ENCODE measurements at regions not wholly inside any gene's neighbourhood (a gene's known extent, or its start where the extent isn't known, plus 50 kb on each side); places are given as distances from the start of the nearest gene placed in this dataset.

- no peak for DNase-seq (ENCODE audit: low read depth, low spot score)
These were observed 1194.6 kb downstream of the ADGRL3 start for GRCh38 chr4:62394766-62395165.

GRCh38 chr4:62387808-62388207 lies 1187.7 kb downstream of the ADGRL3 start:
- no peak for DNase-seq (ENCODE audit: low read depth, low spot score)

- no peak for DNase-seq (ENCODE audit: low read depth, low spot score)
These were observed 1177.6 kb downstream of the ADGRL3 start for GRCh38 chr4:62377700-62378099.

- no peak for DNase-seq (ENCODE audit: low read depth, low spot score)
These were observed 1177.1 kb downstream of the ADGRL3 start for GRCh38 chr4:62377245-62377644.

- DNase-seq (ENCODE audit: low read depth, low spot score) = no peak
These were observed 1166.8 kb downstream of the ADGRL3 start for GRCh38 chr4:62366939-62367338.

- no peak for DNase-seq (ENCODE audit: low read depth, low spot score)
These were observed 1160.0 kb downstream of the ADGRL3 start for GRCh38 chr4:62360156-62360545.

- DNase-seq (ENCODE audit: low read depth, low spot score) = no peak
These were observed 1159.5 kb downstream of the ADGRL3 start for GRCh38 chr4:62359441-62360155.

GRCh38 chr4:62344915-62345314 lies 1144.8 kb downstream of the ADGRL3 start:
- DNase-seq (ENCODE audit: low read depth, low spot score) = no peak

GRCh38 chr4:62344474-62344873 lies 1144.3 kb downstream of the ADGRL3 start:
- DNase-seq (ENCODE audit: low read depth, low spot score) = no peak

GRCh38 chr4:62342346-62342745 lies 1142.2 kb downstream of the ADGRL3 start:
- DNase-seq (ENCODE audit: low read depth, low spot score) = no peak

- no peak for DNase-seq (ENCODE audit: low read depth, low spot score)
These were observed 1128.4 kb downstream of the ADGRL3 start for GRCh38 chr4:62328526-62328925.

GRCh38 chr4:62327612-62328297 lies 1127.6 kb downstream of the ADGRL3 start:
- no peak for DNase-seq (ENCODE audit: low read depth, low spot score)

- no peak for DNase-seq (ENCODE audit: low read depth, low spot score)
These were observed 1124.1 kb downstream of the ADGRL3 start for GRCh38 chr4:62324215-62324614.

- DNase-seq (ENCODE audit: low read depth, low spot score) = no peak
These were observed 1120.5 kb downstream of the ADGRL3 start for GRCh38 chr4:62320612-62321011.

GRCh38 chr4:62302710-62303109 lies 1102.6 kb downstream of the ADGRL3 start:
- no peak for DNase-seq (ENCODE audit: low read depth, low spot score)

- no peak for DNase-seq (ENCODE audit: low read depth, low spot score)
These were observed 1101.4 kb downstream of the ADGRL3 start for GRCh38 chr4:62301500-62301899.

- DNase-seq (ENCODE audit: low read depth, low spot score) = no peak
These were observed 1093.4 kb downstream of the ADGRL3 start for GRCh38 chr4:62293551-62293950.

GRCh38 chr4:62292911-62293310 lies 1092.8 kb downstream of the ADGRL3 start:
- DNase-seq (ENCODE audit: low read depth, low spot score) = no peak

GRCh38 chr4:62288808-62289541 lies 1088.8 kb downstream of the ADGRL3 start:
- DNase-seq (ENCODE audit: low read depth, low spot score) = no peak

GRCh38 chr4:62285026-62285425 lies 1084.9 kb downstream of the ADGRL3 start:
- no peak for DNase-seq (ENCODE audit: low read depth, low spot score)

- DNase-seq (ENCODE audit: low read depth, low spot score) = no peak
These were observed 1079.6 kb downstream of the ADGRL3 start for GRCh38 chr4:62279689-62280088.

GRCh38 chr4:62275470-62275869 lies 1075.3 kb downstream of the ADGRL3 start:
- no peak for DNase-seq (ENCODE audit: low read depth, low spot score)

Measured in pulmonary artery endothelial cell (primary cell).